Liver (tissue), 8 donors: ENCODE measurements at regions not wholly inside any gene's neighbourhood (a gene's known extent, or its start where the extent isn't known, plus 50 kb on each side); places are given as distances from the start of the nearest gene placed in this dataset.

Experiments used
- DNase-seq: peaks from one replicate; pipeline ENCODE4 v3.0.0-alpha.2; 2017; ENCODE audit warnings: low spot score
- H3K27ac ChIP-seq, 2 donors: one replicate each; pipeline ENCODE4 v1.7.0; 2013; ENCODE audit warnings: inconsistent platforms in 2 of 2, low read length in 2 of 2, control low read depth in 1 of 2, low read depth in 1 of 2, mild to moderate bottlenecking in 1 of 2
- H3K27me3 ChIP-seq, 4 donors: one replicate each; pipeline versions ENCODE4 v1.6.1 to v1.7.0; 2013; ENCODE audit warnings: low read length in 3 of 4, inconsistent platforms in 1 of 4, mild to moderate bottlenecking in 1 of 4, moderate library complexity in 1 of 4; ENCODE audit not compliant: control insufficient read depth in 4 of 4, insufficient read depth in 4 of 4
- H3K36me3 ChIP-seq, 4 donors: one replicate each; pipeline versions ENCODE4 v1.6.1 to v1.7.0; 2013; ENCODE audit warnings: low read length in 3 of 4, mild to moderate bottlenecking in 3 of 4, low read depth in 1 of 4, moderate library complexity in 1 of 4; ENCODE audit not compliant: control insufficient read depth in 4 of 4, insufficient read depth in 3 of 4
- H3K4me1 ChIP-seq, 4 donors: one replicate each; pipeline versions ENCODE4 v1.6.1 to v1.7.0; 2013; ENCODE audit warnings: low read length in 3 of 4, mild to moderate bottlenecking in 3 of 4, moderate library complexity in 1 of 4; ENCODE audit not compliant: control insufficient read depth in 4 of 4, insufficient read depth in 4 of 4
- H3K4me3 ChIP-seq, 3 donors: one replicate each; pipeline versions ENCODE4 v1.6.1 to v1.7.0; 2013; ENCODE audit warnings: low read length in 3 of 3, control low read depth in 1 of 3, low read depth in 1 of 3, mild to moderate bottlenecking in 1 of 3
- H3K9ac ChIP-seq, 2 donors: one replicate each; pipeline ENCODE4 v1.7.0; 2013; ENCODE audit warnings: low read length in 2 of 2, mild to moderate bottlenecking in 2 of 2, moderate library complexity in 2 of 2, control low read depth in 1 of 2, low read depth in 1 of 2
- H3K9me3 ChIP-seq, 4 donors: one replicate each; pipeline versions ENCODE4 v1.6.1 to v1.7.0; 2013; ENCODE audit warnings: low read length in 3 of 4; ENCODE audit not compliant: control insufficient read depth in 4 of 4
- ATF3 ChIP-seq: IDR thresholded peaks from 2 replicates; pipeline ENCODE4 v1.6.1; 2016; ENCODE audit warnings: antibody characterized with exemption
- EGR1 ChIP-seq, 2 donors: IDR thresholded peaks; 2 replicates each; pipeline ENCODE4 v1.6.1; 2016 to 2018; ENCODE audit warnings: antibody characterized with exemption in 2 of 2, low read depth in 2 of 2
- FOXA1 ChIP-seq: IDR thresholded peaks from 2 replicates; pipeline ENCODE4 v1.6.1; 2016; ENCODE audit warnings: antibody characterized with exemption
- HNF4A ChIP-seq, 2 donors: conservative IDR thresholded peaks; 2 replicates each; pipeline ENCODE4 v1.6.1; 2016; ENCODE audit warnings: antibody characterized with exemption in 2 of 2, mild to moderate bottlenecking in 2 of 2
- HNF4G ChIP-seq: IDR thresholded peaks from 2 replicates; pipeline ENCODE4 v1.6.1; 2016; ENCODE audit warnings: antibody characterized with exemption
- JUND ChIP-seq, 2 donors: IDR thresholded peaks; 2 replicates each; pipeline ENCODE4 v1.6.1; 2016; ENCODE audit warnings: antibody characterized with exemption in 2 of 2
- MAX ChIP-seq: IDR thresholded peaks from 2 replicates; pipeline ENCODE4 v1.6.1; 2016; ENCODE audit warnings: antibody characterized with exemption
- NR2F2 ChIP-seq: IDR thresholded peaks from 2 replicates; pipeline ENCODE4 v1.6.1; 2016; ENCODE audit warnings: antibody characterized with exemption
- RAD21 ChIP-seq, 2 donors: IDR thresholded peaks; 2 replicates each; pipeline ENCODE4 v1.6.1; 2016; ENCODE audit warnings: antibody characterized with exemption in 2 of 2, mild to moderate bottlenecking in 2 of 2
- RXRA ChIP-seq, 2 donors: IDR thresholded peaks; 2 replicates each; pipeline ENCODE4 v1.6.1; 2017 to 2018; ENCODE audit warnings: antibody characterized with exemption in 2 of 2, mild to moderate bottlenecking in 1 of 2
- SP1 ChIP-seq: IDR thresholded peaks from 2 replicates; pipeline ENCODE4 v1.6.1; 2018; ENCODE audit warnings: antibody characterized with exemption, mild to moderate bottlenecking
- ZBTB33 ChIP-seq: IDR thresholded peaks from 2 replicates; pipeline ENCODE4 v1.6.1; 2016; ENCODE audit warnings: antibody characterized with exemption
- WGBS: extraction: QIAGEN DNeasy Blood & Tissue Kit; methylation state at CpG from one replicate; pipeline ENCODE4 v1.1.7; 2013; 5-methylcytosine and 5-hydroxymethylcytosine counted together
- TF ChIP-seq, protein P1 (sequence below): fragments of 150-350 bp; IDR thresholded peaks from 2 replicates; pipeline ENCODE4 v1.5.1; 2017; ENCODE audit warnings: improper control_type of control experiment, low read depth, low read length; ENCODE audit not compliant: missing input control
- TF ChIP-seq, protein P2 (sequence below): IDR thresholded peaks from 2 replicates; pipeline ENCODE4 v1.6.1; 2016; ENCODE audit warnings: antibody characterized with exemption, mild to moderate bottlenecking
- donor health status: healthy.
- donor health status: healthy.
- donor health status: healthy.
- donor health status: healthy.
- donor health status: healthy.

DNA sequence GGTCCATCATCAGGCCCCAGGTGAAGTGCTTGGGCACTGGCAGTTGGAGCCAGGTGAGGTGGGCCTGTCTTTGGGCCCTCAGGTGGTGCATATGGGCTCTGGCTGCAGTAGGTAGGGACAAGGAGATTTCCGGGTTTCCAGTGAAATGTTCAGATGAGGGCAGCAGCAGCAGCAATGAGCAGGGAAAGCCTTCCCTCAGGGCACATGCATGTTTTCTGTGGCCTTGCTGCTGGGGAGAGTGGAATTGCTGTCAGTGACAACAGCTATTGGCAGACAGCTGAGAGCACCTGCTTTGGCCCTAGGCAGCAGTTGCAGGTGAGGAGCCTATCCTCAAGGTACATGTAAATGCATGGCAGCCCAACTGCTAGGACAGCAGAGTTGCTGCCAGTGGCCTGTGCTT lies 58.9 kb upstream of the QRFPR start:
- H3K27me3 ChIP-seq, result no peaks in the 10 kb centered on the region
- H3K4me3 ChIP-seq, result no peak overlapping the region
- no peaks in the 10 kb centered on the region for H3K36me3 ChIP-seq
- no peaks in the 10 kb centered on the region for H3K4me1 ChIP-seq
- DNase-seq, result no peak
- no peak overlapping the region for H3K27ac ChIP-seq
- WGBS, result 84% methylated on average over 1 of the region's 1 CpG
- H3K9me3 ChIP-seq, result peaks cover 0 to 3% (median 0%) of the 10 kb centered on the region in 4 donors
- H3K9ac ChIP-seq, result no peak overlapping the region
- TF ChIP-seq HNF4A (conservative IDR thresholded peaks at IDR 0.05) (no peak), EGR1 (IDR thresholded peaks at IDR 0.05; ENCODE audit: low read depth in 2 of 2) (no peak), RXRA (IDR thresholded peaks at IDR 0.05) (no peak), ATF3 (no peak), FOXA1 (no peak), HNF4G (no peak), NR2F2 (no peak), MAX (no peak), ZBTB33 (no peak), SP1 (no peak), RAD21 (IDR thresholded peaks at IDR 0.05) (no peak), JUND (IDR thresholded peaks at IDR 0.05) (no peak)
- TF ChIP-seq, protein P1, sequence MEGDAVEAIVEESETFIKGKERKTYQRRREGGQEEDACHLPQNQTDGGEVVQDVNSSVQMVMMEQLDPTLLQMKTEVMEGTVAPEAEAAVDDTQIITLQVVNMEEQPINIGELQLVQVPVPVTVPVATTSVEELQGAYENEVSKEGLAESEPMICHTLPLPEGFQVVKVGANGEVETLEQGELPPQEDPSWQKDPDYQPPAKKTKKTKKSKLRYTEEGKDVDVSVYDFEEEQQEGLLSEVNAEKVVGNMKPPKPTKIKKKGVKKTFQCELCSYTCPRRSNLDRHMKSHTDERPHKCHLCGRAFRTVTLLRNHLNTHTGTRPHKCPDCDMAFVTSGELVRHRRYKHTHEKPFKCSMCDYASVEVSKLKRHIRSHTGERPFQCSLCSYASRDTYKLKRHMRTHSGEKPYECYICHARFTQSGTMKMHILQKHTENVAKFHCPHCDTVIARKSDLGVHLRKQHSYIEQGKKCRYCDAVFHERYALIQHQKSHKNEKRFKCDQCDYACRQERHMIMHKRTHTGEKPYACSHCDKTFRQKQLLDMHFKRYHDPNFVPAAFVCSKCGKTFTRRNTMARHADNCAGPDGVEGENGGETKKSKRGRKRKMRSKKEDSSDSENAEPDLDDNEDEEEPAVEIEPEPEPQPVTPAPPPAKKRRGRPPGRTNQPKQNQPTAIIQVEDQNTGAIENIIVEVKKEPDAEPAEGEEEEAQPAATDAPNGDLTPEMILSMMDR, result no peak
- TF ChIP-seq, protein P2, sequence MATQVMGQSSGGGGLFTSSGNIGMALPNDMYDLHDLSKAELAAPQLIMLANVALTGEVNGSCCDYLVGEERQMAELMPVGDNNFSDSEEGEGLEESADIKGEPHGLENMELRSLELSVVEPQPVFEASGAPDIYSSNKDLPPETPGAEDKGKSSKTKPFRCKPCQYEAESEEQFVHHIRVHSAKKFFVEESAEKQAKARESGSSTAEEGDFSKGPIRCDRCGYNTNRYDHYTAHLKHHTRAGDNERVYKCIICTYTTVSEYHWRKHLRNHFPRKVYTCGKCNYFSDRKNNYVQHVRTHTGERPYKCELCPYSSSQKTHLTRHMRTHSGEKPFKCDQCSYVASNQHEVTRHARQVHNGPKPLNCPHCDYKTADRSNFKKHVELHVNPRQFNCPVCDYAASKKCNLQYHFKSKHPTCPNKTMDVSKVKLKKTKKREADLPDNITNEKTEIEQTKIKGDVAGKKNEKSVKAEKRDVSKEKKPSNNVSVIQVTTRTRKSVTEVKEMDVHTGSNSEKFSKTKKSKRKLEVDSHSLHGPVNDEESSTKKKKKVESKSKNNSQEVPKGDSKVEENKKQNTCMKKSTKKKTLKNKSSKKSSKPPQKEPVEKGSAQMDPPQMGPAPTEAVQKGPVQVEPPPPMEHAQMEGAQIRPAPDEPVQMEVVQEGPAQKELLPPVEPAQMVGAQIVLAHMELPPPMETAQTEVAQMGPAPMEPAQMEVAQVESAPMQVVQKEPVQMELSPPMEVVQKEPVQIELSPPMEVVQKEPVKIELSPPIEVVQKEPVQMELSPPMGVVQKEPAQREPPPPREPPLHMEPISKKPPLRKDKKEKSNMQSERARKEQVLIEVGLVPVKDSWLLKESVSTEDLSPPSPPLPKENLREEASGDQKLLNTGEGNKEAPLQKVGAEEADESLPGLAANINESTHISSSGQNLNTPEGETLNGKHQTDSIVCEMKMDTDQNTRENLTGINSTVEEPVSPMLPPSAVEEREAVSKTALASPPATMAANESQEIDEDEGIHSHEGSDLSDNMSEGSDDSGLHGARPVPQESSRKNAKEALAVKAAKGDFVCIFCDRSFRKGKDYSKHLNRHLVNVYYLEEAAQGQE, result no peak
